ENCODE measurements at regions not wholly inside any gene's neighbourhood (a gene's known extent, or its start where the extent isn't known, plus 50 kb on each side); places are given as distances from the start of the nearest gene placed in this dataset.
"Not testable (repeated sequence)": the region's sequence is repeated elsewhere in the genome, so short reads cannot be mapped to it uniquely, and the experiment has no call there.

- Mint-ChIP-seq H3K4me3 (no peak overlapping the region), H3K27me3 (ENCODE audit: low read depth) (no peaks in the 10 kb centered on the region), H3K4me1 (peaks cover 4% of the 10 kb centered on the region), H3K9me3 (peaks cover 5% of the 10 kb centered on the region), H3K36me3 (ENCODE audit: low read depth) (no peaks in the 10 kb centered on the region), H3K27ac (ENCODE audit: unreplicated experiment) (no peak overlapping the region)
- TF ChIP-seq, protein P1, sequence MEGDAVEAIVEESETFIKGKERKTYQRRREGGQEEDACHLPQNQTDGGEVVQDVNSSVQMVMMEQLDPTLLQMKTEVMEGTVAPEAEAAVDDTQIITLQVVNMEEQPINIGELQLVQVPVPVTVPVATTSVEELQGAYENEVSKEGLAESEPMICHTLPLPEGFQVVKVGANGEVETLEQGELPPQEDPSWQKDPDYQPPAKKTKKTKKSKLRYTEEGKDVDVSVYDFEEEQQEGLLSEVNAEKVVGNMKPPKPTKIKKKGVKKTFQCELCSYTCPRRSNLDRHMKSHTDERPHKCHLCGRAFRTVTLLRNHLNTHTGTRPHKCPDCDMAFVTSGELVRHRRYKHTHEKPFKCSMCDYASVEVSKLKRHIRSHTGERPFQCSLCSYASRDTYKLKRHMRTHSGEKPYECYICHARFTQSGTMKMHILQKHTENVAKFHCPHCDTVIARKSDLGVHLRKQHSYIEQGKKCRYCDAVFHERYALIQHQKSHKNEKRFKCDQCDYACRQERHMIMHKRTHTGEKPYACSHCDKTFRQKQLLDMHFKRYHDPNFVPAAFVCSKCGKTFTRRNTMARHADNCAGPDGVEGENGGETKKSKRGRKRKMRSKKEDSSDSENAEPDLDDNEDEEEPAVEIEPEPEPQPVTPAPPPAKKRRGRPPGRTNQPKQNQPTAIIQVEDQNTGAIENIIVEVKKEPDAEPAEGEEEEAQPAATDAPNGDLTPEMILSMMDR (conservative IDR thresholded peaks at IDR 0.05), result no peak
- DNase-seq (ENCODE audit: low read depth, low spot score), result no peak
Measured at GRCh38 chr2:144120487-144120886, 399.4 kb downstream of the ZEB2 start.

GRCh38 chr2:144117086-144117485, 402.8 kb downstream of the ZEB2 start:
- H3K4me3 Mint-ChIP-seq, result no peak overlapping the region
- no peak overlapping the region for H3K27ac Mint-ChIP-seq (ENCODE audit: unreplicated experiment)
- no peak for DNase-seq (ENCODE audit: low read depth, low spot score)
- peaks cover 5% of the 10 kb centered on the region for H3K9me3 Mint-ChIP-seq
- H3K36me3 Mint-ChIP-seq (ENCODE audit: low read depth), result peaks cover 5% of the 10 kb centered on the region
- TF ChIP-seq, protein P1 (conservative IDR thresholded peaks at IDR 0.05), result no peak
- peaks cover 4% of the 10 kb centered on the region for H3K4me1 Mint-ChIP-seq
- no peaks in the 10 kb centered on the region for H3K27me3 Mint-ChIP-seq (ENCODE audit: low read depth)

DNA sequence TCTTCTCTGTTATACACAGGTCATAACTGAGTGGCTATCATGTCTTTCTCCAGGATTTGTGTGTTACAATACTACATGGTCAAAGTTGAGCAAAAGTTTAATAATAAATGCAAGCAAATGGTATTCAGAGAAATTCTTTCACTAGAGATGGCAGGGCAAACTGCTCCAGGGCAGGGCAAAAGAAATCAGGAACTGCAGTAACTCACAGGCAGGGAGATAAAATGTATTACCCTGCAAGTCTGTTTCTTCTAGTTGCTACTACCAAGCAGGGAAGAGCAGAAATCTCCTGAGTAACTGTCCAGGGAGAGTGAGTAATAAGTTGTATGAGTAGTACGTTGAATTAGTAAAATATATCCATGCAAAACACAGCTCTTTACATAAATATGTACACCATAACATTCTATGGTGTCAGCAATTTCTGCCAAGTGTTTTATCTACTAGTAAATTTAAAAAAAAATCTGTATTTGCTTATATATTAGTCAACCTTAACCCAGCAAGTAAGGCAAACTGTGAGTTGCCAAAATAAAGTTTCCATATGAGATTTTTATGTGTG, 404.1 kb downstream of the ZEB2 start:
- Mint-ChIP-seq H3K4me1 (peaks cover 4% of the 10 kb centered on the region), H3K36me3 (ENCODE audit: low read depth) (peaks cover 5% of the 10 kb centered on the region), H3K9me3 (peaks cover 5% of the 10 kb centered on the region), H3K27ac (ENCODE audit: unreplicated experiment) (no peak overlapping the region), H3K27me3 (ENCODE audit: low read depth) (no peaks in the 10 kb centered on the region), H3K4me3 (no peak overlapping the region)
- no peak for DNase-seq (ENCODE audit: low read depth, low spot score)
- TF ChIP-seq, protein P1 (conservative IDR thresholded peaks at IDR 0.05), result no peak

DNA sequence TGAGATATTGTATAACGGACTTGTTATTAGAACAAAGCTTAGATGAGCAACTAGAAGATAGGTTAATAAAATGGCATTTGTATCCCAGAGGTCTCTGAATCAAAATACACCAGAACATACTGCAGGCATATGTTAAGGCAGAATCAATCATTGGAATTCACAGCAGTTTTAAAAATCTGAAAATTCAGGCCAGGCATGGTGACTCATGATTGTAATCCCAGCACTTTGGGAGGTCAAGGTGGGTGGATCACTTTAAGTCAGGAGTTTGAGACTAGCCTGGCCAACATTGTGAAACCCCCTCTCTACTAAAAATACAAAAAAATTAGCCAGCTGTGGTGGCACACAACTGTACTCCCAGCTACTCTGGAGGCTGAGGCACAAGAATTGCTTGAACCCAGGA, 405.2 kb downstream of the ZEB2 start:
- peaks cover 3% of the 10 kb centered on the region for H3K9me3 Mint-ChIP-seq
- H3K4me1 Mint-ChIP-seq, result peaks cover 4% of the 10 kb centered on the region
- no peak overlapping the region for H3K4me3 Mint-ChIP-seq
- no peak for DNase-seq (ENCODE audit: low read depth, low spot score)
- H3K36me3 Mint-ChIP-seq (ENCODE audit: low read depth), result peaks cover 5% of the 10 kb centered on the region
- H3K27ac Mint-ChIP-seq (ENCODE audit: unreplicated experiment), result no peak overlapping the region
- H3K27me3 Mint-ChIP-seq (ENCODE audit: low read depth), result no peaks in the 10 kb centered on the region
- TF ChIP-seq, protein P1 (conservative IDR thresholded peaks at IDR 0.05), result no peak

DNA sequence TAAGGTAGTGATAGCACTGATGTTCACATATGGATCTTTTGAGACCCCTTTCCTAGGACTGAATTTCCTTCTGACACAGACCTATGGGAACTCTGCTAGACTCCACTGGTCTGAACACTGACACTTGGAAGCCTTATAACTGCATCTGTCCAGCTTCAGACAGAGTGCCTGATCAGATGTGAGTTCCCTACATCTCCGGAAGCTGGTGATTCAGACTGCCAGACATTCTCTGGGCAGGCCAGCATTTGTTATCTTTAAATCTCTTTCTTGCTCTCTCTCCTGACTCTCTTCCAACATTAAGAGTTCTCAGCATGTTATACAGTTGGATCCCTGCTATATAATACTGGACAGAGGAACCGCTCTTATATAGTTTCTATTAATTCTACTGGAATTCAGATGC, 408.5 kb downstream of the ZEB2 start:
- no peak overlapping the region for H3K4me3 Mint-ChIP-seq
- H3K9me3 Mint-ChIP-seq, result peaks cover 3% of the 10 kb centered on the region
- DNase-seq (ENCODE audit: low read depth, low spot score), result no peak
- TF ChIP-seq, protein P1 (conservative IDR thresholded peaks at IDR 0.05), result no peak
- H3K36me3 Mint-ChIP-seq (ENCODE audit: low read depth), result peaks cover 25% of the 10 kb centered on the region
- H3K27ac Mint-ChIP-seq (ENCODE audit: unreplicated experiment), result no peak overlapping the region
- H3K4me1 Mint-ChIP-seq, result peaks cover 4% of the 10 kb centered on the region
- no peaks in the 10 kb centered on the region for H3K27me3 Mint-ChIP-seq (ENCODE audit: low read depth)

GRCh38 chr2:144106104-144106503, 413.8 kb downstream of the ZEB2 start:
- peaks cover 37% of the 10 kb centered on the region for H3K36me3 Mint-ChIP-seq (ENCODE audit: low read depth)
- H3K27me3 Mint-ChIP-seq (ENCODE audit: low read depth); H3K4me1 Mint-ChIP-seq; DNase-seq (ENCODE audit: low read depth, low spot score); H3K4me3 Mint-ChIP-seq; H3K9me3 Mint-ChIP-seq; H3K27ac Mint-ChIP-seq (ENCODE audit: unreplicated experiment): not testable (repeated sequence)

Data from neural crest cell (in vitro differentiated cells).